ENCODE measurements at regions not wholly inside any gene's neighbourhood (a gene's known extent, or its start where the extent isn't known, plus 50 kb on each side); places are given as distances from the start of the nearest gene placed in this dataset.

- no peaks in the 10 kb centered on the region for H3K27me3 ChIP-seq (ENCODE audit: insufficient read depth, low read length)
- H2AFZ ChIP-seq (ENCODE audit: low read length, unreplicated experiment) = no peak overlapping the region
- H3K79me2 ChIP-seq (ENCODE audit: control insufficient read depth, insufficient read depth, low read length, unreplicated experiment) = no peaks in the 10 kb centered on the region
- H3K27ac ChIP-seq (ENCODE audit: low read depth, low read length) = no peak overlapping the region
- no peak overlapping the region for H3K4me3 ChIP-seq (ENCODE audit: low read depth, low read length)
- H3K4me1 ChIP-seq (ENCODE audit: control insufficient read depth, insufficient read depth, low read length, unreplicated experiment) = no peaks in the 10 kb centered on the region
- no peaks in the 10 kb centered on the region for H3K36me3 ChIP-seq (ENCODE audit: insufficient read depth, low read length)
Observed at GRCh38 chr13:72504131-72504841, 223.1 kb downstream of the MZT1 start.

DNA sequence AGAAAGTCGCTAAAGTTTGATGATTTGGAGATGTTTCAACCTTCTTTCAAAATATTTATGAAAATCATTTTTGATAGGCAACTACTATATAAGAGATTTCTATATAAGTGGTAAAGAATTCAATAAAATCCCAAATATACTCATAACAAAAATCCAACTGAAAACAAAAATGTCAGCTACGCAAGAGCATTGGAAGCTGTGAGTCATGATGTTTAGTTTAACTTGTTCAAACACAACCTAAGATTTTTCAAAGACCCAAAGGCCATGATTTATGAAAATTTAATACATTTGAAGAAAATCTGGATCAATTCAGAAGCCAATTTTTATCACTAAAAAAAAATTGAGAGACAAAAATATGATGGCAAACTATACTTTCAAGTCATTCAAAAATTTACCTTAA lies 226.6 kb downstream of the MZT1 start:
- Histone ChIP-seq H2AFZ (ENCODE audit: low read length, unreplicated experiment) (no peak overlapping the region), H3K79me2 (ENCODE audit: control insufficient read depth, insufficient read depth, low read length, unreplicated experiment) (no peaks in the 10 kb centered on the region), H3K36me3 (ENCODE audit: insufficient read depth, low read length) (no peaks in the 10 kb centered on the region), H3K27ac (ENCODE audit: low read depth, low read length) (no peak overlapping the region), H3K4me3 (ENCODE audit: low read depth, low read length) (no peak overlapping the region), H3K27me3 (ENCODE audit: insufficient read depth, low read length) (no peaks in the 10 kb centered on the region), H3K4me1 (ENCODE audit: control insufficient read depth, insufficient read depth, low read length, unreplicated experiment) (no peaks in the 10 kb centered on the region)

DNA sequence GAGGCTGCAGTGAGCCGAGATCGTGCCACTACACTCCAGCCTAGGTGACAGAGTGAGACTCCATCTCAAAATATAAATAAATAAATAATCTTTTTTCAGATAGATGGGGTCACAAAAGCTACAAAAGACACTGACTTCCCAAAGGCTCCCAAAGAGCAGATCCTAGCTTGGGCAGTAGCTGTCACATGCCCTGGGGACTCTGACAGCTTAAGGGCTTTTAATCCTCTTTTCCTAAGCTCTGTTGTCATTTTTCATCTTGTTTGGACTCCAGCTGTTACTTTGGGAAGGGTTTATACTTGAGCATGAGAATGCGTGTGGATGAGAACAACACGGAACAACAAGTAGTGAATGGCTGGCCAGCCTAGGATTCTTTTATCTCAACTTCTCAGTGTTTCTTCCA lies 231.7 kb downstream of the MZT1 start:
- Histone ChIP-seq H3K36me3 (ENCODE audit: insufficient read depth, low read length) (no peaks in the 10 kb centered on the region), H3K4me3 (ENCODE audit: low read depth, low read length) (no peak overlapping the region), H3K27ac (ENCODE audit: low read depth, low read length) (no peak overlapping the region), H3K79me2 (ENCODE audit: control insufficient read depth, insufficient read depth, low read length, unreplicated experiment) (no peaks in the 10 kb centered on the region), H2AFZ (ENCODE audit: low read length, unreplicated experiment) (no peak overlapping the region), H3K27me3 (ENCODE audit: insufficient read depth, low read length) (no peaks in the 10 kb centered on the region), H3K4me1 (ENCODE audit: control insufficient read depth, insufficient read depth, low read length, unreplicated experiment) (no peaks in the 10 kb centered on the region)

GRCh38 chr13:72489751-72490150 lies 237.7 kb downstream of the MZT1 start:
- no peaks in the 10 kb centered on the region for H3K27me3 ChIP-seq (ENCODE audit: insufficient read depth, low read length)
- H3K4me1 ChIP-seq (ENCODE audit: control insufficient read depth, insufficient read depth, low read length, unreplicated experiment) = no peaks in the 10 kb centered on the region
- H3K36me3 ChIP-seq (ENCODE audit: insufficient read depth, low read length) = no peaks in the 10 kb centered on the region
- H3K79me2 ChIP-seq (ENCODE audit: control insufficient read depth, insufficient read depth, low read length, unreplicated experiment) = no peaks in the 10 kb centered on the region
- no peak overlapping the region for H2AFZ ChIP-seq (ENCODE audit: low read length, unreplicated experiment)
- H3K27ac ChIP-seq (ENCODE audit: low read depth, low read length) = no peak overlapping the region
- no peak overlapping the region for H3K4me3 ChIP-seq (ENCODE audit: low read depth, low read length)

- no peak overlapping the region for H3K27ac ChIP-seq (ENCODE audit: low read depth, low read length)
- no peaks in the 10 kb centered on the region for H3K4me1 ChIP-seq (ENCODE audit: control insufficient read depth, insufficient read depth, low read length, unreplicated experiment)
- no peaks in the 10 kb centered on the region for H3K79me2 ChIP-seq (ENCODE audit: control insufficient read depth, insufficient read depth, low read length, unreplicated experiment)
- no peak overlapping the region for H3K4me3 ChIP-seq (ENCODE audit: low read depth, low read length)
- no peaks in the 10 kb centered on the region for H3K36me3 ChIP-seq (ENCODE audit: insufficient read depth, low read length)
- H3K27me3 ChIP-seq (ENCODE audit: insufficient read depth, low read length) = no peaks in the 10 kb centered on the region
- H2AFZ ChIP-seq (ENCODE audit: low read length, unreplicated experiment) = no peak overlapping the region
Observed at GRCh38 chr13:72473321-72473720, 254.1 kb downstream of the MZT1 start.

DNA sequence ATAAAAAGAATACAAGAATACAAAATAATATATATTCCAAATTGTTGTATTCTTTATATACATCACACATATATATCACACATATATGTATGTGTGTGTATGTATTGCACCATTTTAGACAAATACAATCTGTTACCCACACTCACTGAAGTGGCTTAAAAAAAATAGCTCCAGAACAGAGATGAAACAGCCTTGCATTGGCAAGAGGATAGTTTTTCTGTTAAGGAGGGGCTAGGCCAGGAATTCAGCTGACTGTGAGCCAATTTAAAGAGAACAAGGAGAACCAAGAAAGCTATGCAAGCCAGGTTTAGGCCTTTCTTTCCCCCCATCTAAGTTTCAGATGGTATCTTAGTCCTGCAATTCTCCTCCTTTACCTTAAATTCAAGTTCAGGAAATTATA lies 257.5 kb downstream of the MZT1 start:
- H3K79me2 ChIP-seq (ENCODE audit: control insufficient read depth, insufficient read depth, low read length, unreplicated experiment) = no peaks in the 10 kb centered on the region

DNA sequence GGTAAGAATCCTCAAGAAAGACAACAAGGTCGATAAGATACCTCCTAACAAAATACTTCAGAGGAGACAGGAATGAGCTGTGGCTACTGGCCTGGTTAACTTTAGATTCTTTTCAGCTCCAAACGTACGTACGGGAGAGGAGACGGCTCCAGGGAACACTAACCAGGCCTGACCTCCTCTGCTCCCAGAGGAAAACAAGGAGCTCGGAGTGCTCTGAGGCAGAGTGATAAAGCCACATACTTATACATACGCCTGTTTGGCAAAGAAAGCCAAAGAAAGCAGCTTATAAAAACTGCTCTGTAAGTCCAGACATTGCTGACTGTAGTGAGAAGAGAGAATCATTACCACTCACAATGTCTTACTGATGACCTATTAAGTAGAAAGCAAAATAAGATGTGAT lies 263.9 kb downstream of the MZT1 start:
- H3K4me3 ChIP-seq (ENCODE audit: low read depth, low read length) = no peak overlapping the region
- no peaks in the 10 kb centered on the region for H3K79me2 ChIP-seq (ENCODE audit: control insufficient read depth, insufficient read depth, low read length, unreplicated experiment)
- H3K36me3 ChIP-seq (ENCODE audit: insufficient read depth, low read length) = no peaks in the 10 kb centered on the region
- H3K4me1 ChIP-seq (ENCODE audit: control insufficient read depth, insufficient read depth, low read length, unreplicated experiment) = no peaks in the 10 kb centered on the region
- no peak overlapping the region for H3K27ac ChIP-seq (ENCODE audit: low read depth, low read length)
- no peaks in the 10 kb centered on the region for H3K27me3 ChIP-seq (ENCODE audit: insufficient read depth, low read length)
- H2AFZ ChIP-seq (ENCODE audit: low read length, unreplicated experiment) = no peak overlapping the region

More for the DNA sequence above, 257.5 kb downstream of the MZT1 start:
- Histone ChIP-seq H3K4me3 (ENCODE audit: low read depth, low read length) (no peak overlapping the region), H3K27me3 (ENCODE audit: insufficient read depth, low read length) (no peaks in the 10 kb centered on the region), H2AFZ (ENCODE audit: low read length, unreplicated experiment) (no peak overlapping the region), H3K36me3 (ENCODE audit: insufficient read depth, low read length) (no peaks in the 10 kb centered on the region), H3K4me1 (ENCODE audit: control insufficient read depth, insufficient read depth, low read length, unreplicated experiment) (no peaks in the 10 kb centered on the region), H3K27ac (ENCODE audit: low read depth, low read length) (no peak overlapping the region)

GRCh38 chr13:72462726-72463125 lies 264.7 kb downstream of the MZT1 start:
- Histone ChIP-seq H3K4me3 (ENCODE audit: low read depth, low read length) (no peak overlapping the region), H2AFZ (ENCODE audit: low read length, unreplicated experiment) (no peak overlapping the region), H3K4me1 (ENCODE audit: control insufficient read depth, insufficient read depth, low read length, unreplicated experiment) (no peaks in the 10 kb centered on the region), H3K27ac (ENCODE audit: low read depth, low read length) (no peak overlapping the region), H3K79me2 (ENCODE audit: control insufficient read depth, insufficient read depth, low read length, unreplicated experiment) (no peaks in the 10 kb centered on the region), H3K36me3 (ENCODE audit: insufficient read depth, low read length) (no peaks in the 10 kb centered on the region), H3K27me3 (ENCODE audit: insufficient read depth, low read length) (no peaks in the 10 kb centered on the region)

DNA sequence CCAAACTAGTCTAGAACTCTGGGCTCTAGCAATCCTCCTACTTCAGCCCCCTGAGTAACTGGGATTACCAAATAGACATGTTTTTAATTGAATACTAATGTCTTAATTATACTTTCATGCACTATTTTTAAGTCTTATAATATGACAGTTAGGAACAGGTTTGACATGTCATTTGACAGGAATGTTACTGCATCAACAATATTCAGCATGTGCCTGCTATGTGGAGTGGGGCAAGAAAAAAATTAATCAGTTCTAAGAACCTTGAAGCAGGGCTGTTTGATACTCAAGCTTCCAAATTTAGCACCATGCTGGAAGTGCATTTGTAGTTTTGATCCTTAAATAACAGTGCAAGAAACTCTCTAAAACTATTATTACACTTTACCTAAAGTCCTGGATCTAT lies 265.3 kb downstream of the MZT1 start:
- Histone ChIP-seq H3K4me1 (ENCODE audit: control insufficient read depth, insufficient read depth, low read length, unreplicated experiment) (no peaks in the 10 kb centered on the region), H3K27me3 (ENCODE audit: insufficient read depth, low read length) (no peaks in the 10 kb centered on the region), H3K27ac (ENCODE audit: low read depth, low read length) (no peak overlapping the region), H3K36me3 (ENCODE audit: insufficient read depth, low read length) (no peaks in the 10 kb centered on the region), H2AFZ (ENCODE audit: low read length, unreplicated experiment) (no peak overlapping the region), H3K79me2 (ENCODE audit: control insufficient read depth, insufficient read depth, low read length, unreplicated experiment) (no peaks in the 10 kb centered on the region), H3K4me3 (ENCODE audit: low read depth, low read length) (no peak overlapping the region)

GRCh38 chr13:72458701-72459100 lies 268.7 kb downstream of the MZT1 start:
- Histone ChIP-seq H3K36me3 (ENCODE audit: insufficient read depth, low read length) (no peaks in the 10 kb centered on the region), H2AFZ (ENCODE audit: low read length, unreplicated experiment) (no peak overlapping the region), H3K27me3 (ENCODE audit: insufficient read depth, low read length) (no peaks in the 10 kb centered on the region), H3K27ac (ENCODE audit: low read depth, low read length) (no peak overlapping the region), H3K4me3 (ENCODE audit: low read depth, low read length) (no peak overlapping the region), H3K4me1 (ENCODE audit: control insufficient read depth, insufficient read depth, low read length, unreplicated experiment) (no peaks in the 10 kb centered on the region), H3K79me2 (ENCODE audit: control insufficient read depth, insufficient read depth, low read length, unreplicated experiment) (no peaks in the 10 kb centered on the region)

GRCh38 chr13:72457151-72457550 lies 270.3 kb downstream of the MZT1 start:
- Histone ChIP-seq H3K4me1 (ENCODE audit: control insufficient read depth, insufficient read depth, low read length, unreplicated experiment) (no peaks in the 10 kb centered on the region), H3K27me3 (ENCODE audit: insufficient read depth, low read length) (no peaks in the 10 kb centered on the region), H2AFZ (ENCODE audit: low read length, unreplicated experiment) (no peak overlapping the region), H3K27ac (ENCODE audit: low read depth, low read length) (no peak overlapping the region), H3K36me3 (ENCODE audit: insufficient read depth, low read length) (no peaks in the 10 kb centered on the region), H3K79me2 (ENCODE audit: control insufficient read depth, insufficient read depth, low read length, unreplicated experiment) (no peaks in the 10 kb centered on the region), H3K4me3 (ENCODE audit: low read depth, low read length) (no peak overlapping the region)

Data from ACC112 (cell line).